ENCODE measurements at regions not wholly inside any gene's neighbourhood (a gene's known extent, or its start where the extent isn't known, plus 50 kb on each side); places are given as distances from the start of the nearest gene placed in this dataset.

DNA sequence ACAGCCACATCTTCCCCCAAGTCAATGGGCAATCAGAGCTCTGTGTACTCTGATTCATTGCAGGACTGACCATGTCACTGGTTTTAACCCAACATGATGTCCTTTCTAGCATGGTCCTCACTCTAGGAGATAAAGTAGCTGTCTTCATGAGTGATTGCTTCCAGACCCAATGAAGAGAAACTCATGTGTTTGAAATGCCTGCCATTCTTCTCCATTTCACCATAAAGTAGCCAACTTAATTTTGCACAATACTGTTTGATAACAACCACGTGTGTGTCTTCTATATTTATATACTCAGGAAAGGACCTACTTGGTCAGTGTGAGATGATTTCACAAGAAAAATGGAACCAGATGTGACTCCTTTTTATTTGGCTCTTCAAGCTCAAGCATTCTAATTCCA, 172.5 kb downstream of the AXIN2 start:
- peak; percentile 57 for ATAC-seq
- no peaks in the 10 kb centered on the region for H3K27me3 ChIP-seq
- H3K4me1 ChIP-seq: no peaks in the 10 kb centered on the region
- H3K36me3 ChIP-seq: no peaks in the 10 kb centered on the region
- H3K27ac ChIP-seq: no peak overlapping the region
- 18 to 67% methylated on average over 1 of the region's 1 CpG for WGBS, 2 donors (ENCODE audit: low coverage in 1 of 2)
- no peaks in the 10 kb centered on the region for H3K9me3 ChIP-seq
- no peak overlapping the region for H3K4me3 ChIP-seq
- TF ChIP-seq POLR2AphosphoS5 (IDR thresholded peaks at IDR 0.05) (no peak), EP300 (IDR thresholded peaks at IDR 0.05) (no peak), POLR2A (IDR thresholded peaks at IDR 0.05) (no peak)
- TF ChIP-seq, protein P1, sequence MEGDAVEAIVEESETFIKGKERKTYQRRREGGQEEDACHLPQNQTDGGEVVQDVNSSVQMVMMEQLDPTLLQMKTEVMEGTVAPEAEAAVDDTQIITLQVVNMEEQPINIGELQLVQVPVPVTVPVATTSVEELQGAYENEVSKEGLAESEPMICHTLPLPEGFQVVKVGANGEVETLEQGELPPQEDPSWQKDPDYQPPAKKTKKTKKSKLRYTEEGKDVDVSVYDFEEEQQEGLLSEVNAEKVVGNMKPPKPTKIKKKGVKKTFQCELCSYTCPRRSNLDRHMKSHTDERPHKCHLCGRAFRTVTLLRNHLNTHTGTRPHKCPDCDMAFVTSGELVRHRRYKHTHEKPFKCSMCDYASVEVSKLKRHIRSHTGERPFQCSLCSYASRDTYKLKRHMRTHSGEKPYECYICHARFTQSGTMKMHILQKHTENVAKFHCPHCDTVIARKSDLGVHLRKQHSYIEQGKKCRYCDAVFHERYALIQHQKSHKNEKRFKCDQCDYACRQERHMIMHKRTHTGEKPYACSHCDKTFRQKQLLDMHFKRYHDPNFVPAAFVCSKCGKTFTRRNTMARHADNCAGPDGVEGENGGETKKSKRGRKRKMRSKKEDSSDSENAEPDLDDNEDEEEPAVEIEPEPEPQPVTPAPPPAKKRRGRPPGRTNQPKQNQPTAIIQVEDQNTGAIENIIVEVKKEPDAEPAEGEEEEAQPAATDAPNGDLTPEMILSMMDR (IDR thresholded peaks at IDR 0.05): no peak

DNA sequence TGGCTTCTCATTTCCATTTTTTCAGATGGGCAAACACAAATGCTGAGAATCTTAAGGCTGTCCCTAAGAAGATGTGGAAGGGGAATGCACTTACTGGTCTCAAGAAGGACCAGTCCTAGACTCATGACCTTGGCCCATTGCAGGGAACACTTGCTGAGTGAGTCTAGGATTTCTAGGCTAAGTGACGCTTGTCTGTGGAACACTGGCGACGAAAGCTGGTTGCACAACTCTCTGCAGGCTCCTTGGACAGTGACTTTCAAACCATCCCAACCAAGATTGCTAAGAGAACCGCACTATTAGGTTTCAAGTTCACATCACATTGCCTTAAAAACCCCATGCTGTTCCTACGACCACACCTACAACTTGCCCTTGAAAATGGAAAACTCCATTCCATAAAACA, 174.1 kb downstream of the AXIN2 start:
- ATAC-seq: no peak
- Histone ChIP-seq H3K9me3 (no peaks in the 10 kb centered on the region), H3K4me1 (no peaks in the 10 kb centered on the region), H3K4me3 (no peak overlapping the region), H3K27ac (no peak overlapping the region), H3K36me3 (no peaks in the 10 kb centered on the region), H3K27me3 (no peaks in the 10 kb centered on the region)
- TF ChIP-seq POLR2AphosphoS5 (IDR thresholded peaks at IDR 0.05) (no peak), POLR2A (IDR thresholded peaks at IDR 0.05) (no peak), EP300 (IDR thresholded peaks at IDR 0.05) (no peak)
- TF ChIP-seq, protein P1 (IDR thresholded peaks at IDR 0.05): no peak
- WGBS, 2 donors (ENCODE audit: low coverage in 1 of 2): 83 to 86% methylated on average over 1 to 2 of the region's 5 CpGs

DNA sequence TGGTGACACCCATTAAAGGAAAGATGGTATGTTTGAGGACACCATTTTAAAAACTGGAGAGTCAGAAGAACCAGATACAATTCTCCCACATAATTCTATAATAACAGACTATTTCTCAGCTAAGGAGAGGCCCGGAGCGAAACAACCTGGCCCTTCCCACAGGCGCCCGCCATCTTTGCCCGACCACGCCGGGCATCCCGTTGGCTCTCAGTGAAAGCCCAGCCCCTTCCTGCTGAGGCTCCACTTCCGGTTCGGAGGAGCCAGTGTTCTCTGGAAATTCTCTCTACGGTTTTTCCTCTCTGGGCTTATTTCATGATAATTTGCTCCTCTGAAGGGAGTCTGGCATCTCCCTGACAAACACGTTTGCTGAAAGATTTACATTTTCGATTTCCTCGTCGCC, 175.7 kb downstream of the AXIN2 start:
- Histone ChIP-seq H3K4me1 (no peaks in the 10 kb centered on the region), H3K9me3 (no peaks in the 10 kb centered on the region), H3K27me3 (no peaks in the 10 kb centered on the region), H3K36me3 (no peaks in the 10 kb centered on the region), H3K27ac (no peak overlapping the region), H3K4me3 (no peak overlapping the region)
- TF ChIP-seq, protein P1 (IDR thresholded peaks at IDR 0.05): no peak
- TF ChIP-seq EP300 (IDR thresholded peaks at IDR 0.05): no peak
- no peak for TF ChIP-seq POLR2AphosphoS5 (IDR thresholded peaks at IDR 0.05)
- no peak for TF ChIP-seq POLR2A (IDR thresholded peaks at IDR 0.05)
- 50 to 89% methylated on average over 2 to 14 of the region's 15 CpGs for WGBS, 2 donors (ENCODE audit: low coverage in 1 of 2)
- ATAC-seq: no peak

DNA sequence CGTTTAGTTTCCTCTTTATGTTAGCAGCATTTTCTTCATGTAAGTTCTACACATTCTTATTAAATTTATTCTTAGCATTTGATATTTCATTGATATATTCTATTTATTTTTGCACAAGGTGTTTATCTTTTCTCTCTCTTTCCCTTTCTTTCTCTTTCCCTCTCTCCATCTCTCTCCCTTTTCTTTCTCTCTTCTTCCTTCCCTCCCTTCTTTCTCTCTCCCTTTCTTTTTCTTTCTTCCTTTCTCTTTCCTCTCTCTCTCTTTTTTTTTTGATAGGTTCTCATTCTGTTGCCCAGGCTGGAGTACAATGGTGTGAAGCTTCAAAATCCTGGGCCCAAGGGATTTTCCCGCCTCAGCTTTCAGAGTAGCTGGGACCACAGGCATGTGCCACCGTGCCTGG, 176.4 kb downstream of the AXIN2 start:
- Histone ChIP-seq H3K4me1 (no peaks in the 10 kb centered on the region), H3K27me3 (no peaks in the 10 kb centered on the region), H3K9me3 (no peaks in the 10 kb centered on the region), H3K36me3 (no peaks in the 10 kb centered on the region), H3K4me3 (no peak overlapping the region), H3K27ac (no peak overlapping the region)
- no peak for ATAC-seq
- TF ChIP-seq POLR2AphosphoS5 (IDR thresholded peaks at IDR 0.05) (no peak), EP300 (IDR thresholded peaks at IDR 0.05) (no peak), POLR2A (IDR thresholded peaks at IDR 0.05) (no peak)
- TF ChIP-seq, protein P1 (IDR thresholded peaks at IDR 0.05): no peak
- WGBS, 2 donors (ENCODE audit: low coverage in 1 of 2): 70 to 93% methylated on average over 1 to 3 of the region's 3 CpGs

DNA sequence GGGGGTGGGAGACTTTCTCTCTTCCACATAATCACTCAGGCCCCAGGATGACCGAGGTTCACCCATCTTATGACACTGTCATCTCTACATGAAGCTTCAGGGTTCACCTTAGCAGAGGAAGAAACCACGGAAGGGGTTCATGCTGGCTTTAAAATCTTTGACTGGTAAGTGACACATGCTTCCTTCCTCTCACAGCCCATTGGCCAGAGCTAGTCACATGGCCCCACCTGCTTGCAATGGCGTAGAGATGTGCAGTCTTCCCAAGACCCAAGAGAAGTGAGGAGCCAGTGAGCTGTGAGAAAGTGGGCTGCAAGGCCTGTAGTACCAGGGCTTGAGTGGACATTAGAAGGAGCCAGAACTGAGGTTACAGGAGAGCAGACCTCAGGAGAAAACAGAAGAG, 180.3 kb downstream of the AXIN2 start:
- no peaks in the 10 kb centered on the region for H3K4me1 ChIP-seq
- H3K36me3 ChIP-seq: no peaks in the 10 kb centered on the region
- WGBS, 2 donors (ENCODE audit: low coverage in 1 of 2): 86 to 92% methylated on average over 1 to 3 of the region's 3 CpGs
- no peak for ATAC-seq
- no peak overlapping the region for H3K27ac ChIP-seq
- H3K9me3 ChIP-seq: no peaks in the 10 kb centered on the region
- TF ChIP-seq, protein P1 (IDR thresholded peaks at IDR 0.05): no peak
- no peak for TF ChIP-seq POLR2AphosphoS5 (IDR thresholded peaks at IDR 0.05)
- no peak overlapping the region for H3K4me3 ChIP-seq
- H3K27me3 ChIP-seq: no peaks in the 10 kb centered on the region
